ENCODE measurements at regions not wholly inside any gene's neighbourhood (a gene's known extent, or its start where the extent isn't known, plus 50 kb on each side); places are given as distances from the start of the nearest gene placed in this dataset.
A peak's percentile ranks its signal among the peaks of the same experiment; 100 is the strongest.
"Not testable (repeated sequence)": the region's sequence is repeated elsewhere in the genome, so short reads cannot be mapped to it uniquely, and the experiment has no call there.

DNA sequence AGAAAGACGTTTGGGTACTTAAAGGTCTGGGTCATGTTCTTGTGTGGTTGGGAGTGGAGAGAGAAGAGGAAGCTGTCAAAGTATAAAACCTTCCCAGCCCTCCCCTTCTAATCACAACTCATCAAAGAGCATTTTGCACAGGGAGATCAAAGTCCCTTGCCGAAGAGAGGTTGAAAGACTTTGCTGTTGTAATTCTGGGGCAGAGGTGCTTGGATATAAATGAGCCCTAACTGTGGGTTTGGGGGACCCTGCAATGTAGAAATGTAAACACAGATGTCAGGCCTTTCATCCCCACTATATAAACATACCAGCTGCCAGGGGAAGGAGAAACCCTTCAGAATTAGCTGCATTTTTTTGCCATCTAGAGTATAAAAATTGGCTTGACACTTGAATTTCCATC, 182.1 kb downstream of the ETAA1 start:
- Histone ChIP-seq H3K36me3 (ENCODE audit: insufficient read depth, low read length) (no peaks in the 10 kb centered on the region), H3K9ac (ENCODE audit: insufficient read length) (no peak overlapping the region), H3K27ac (no peak overlapping the region), H3K9me3 (ENCODE audit: low read depth, low read length) (peaks cover 7% of the 10 kb centered on the region; the same call in 1 of the 2 replicates), H3K4me3 (no peak overlapping the region)
- no peak for DNase-seq (ENCODE audit: low read depth, low spot score)
- TF ChIP-seq POLR2AphosphoS5 (IDR thresholded peaks at IDR 0.05; ENCODE audit: borderline replicate concordance, low read depth, low read length) (no peak), FOXP2 (optimal IDR thresholded peaks at IDR 0.05; ENCODE audit: control extremely low read depth, extremely low read length, insufficient read depth) (no peak), EZH2 (IDR thresholded peaks at IDR 0.05) (no peak)

DNA sequence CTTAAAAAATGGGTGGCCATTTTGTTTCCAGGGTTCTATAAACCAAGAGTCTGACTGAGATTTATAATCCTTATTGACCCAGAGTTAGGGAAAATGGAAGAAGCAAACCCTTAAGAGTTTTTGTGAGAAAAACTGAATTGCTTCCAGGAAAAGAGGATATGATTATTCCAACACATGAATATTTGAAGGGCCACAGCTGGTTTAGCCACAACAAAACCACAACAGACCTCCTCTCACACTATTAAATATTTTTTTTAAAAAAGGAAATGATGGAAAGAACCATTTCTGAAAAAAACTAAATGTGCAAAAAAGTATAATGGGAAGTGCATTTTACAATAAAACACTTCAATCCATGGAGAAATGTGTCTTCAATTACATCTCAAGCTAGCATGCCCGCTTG, 182.7 kb downstream of the ETAA1 start:
- no peak for DNase-seq (ENCODE audit: low read depth, low spot score)
- no peak for TF ChIP-seq POLR2AphosphoS5 (IDR thresholded peaks at IDR 0.05; ENCODE audit: borderline replicate concordance, low read depth, low read length)
- TF ChIP-seq FOXP2 (optimal IDR thresholded peaks at IDR 0.05; ENCODE audit: control extremely low read depth, extremely low read length, insufficient read depth) = no peak
- TF ChIP-seq EZH2 (IDR thresholded peaks at IDR 0.05) = no peak
- Histone ChIP-seq H3K9me3 (ENCODE audit: low read depth, low read length) (peaks cover 7% of the 10 kb centered on the region; the same call in 1 of the 2 replicates), H3K27ac (no peak overlapping the region), H3K9ac (ENCODE audit: insufficient read length) (no peak overlapping the region), H3K4me3 (no peak overlapping the region), H3K36me3 (ENCODE audit: insufficient read depth, low read length) (no peaks in the 10 kb centered on the region)

DNA sequence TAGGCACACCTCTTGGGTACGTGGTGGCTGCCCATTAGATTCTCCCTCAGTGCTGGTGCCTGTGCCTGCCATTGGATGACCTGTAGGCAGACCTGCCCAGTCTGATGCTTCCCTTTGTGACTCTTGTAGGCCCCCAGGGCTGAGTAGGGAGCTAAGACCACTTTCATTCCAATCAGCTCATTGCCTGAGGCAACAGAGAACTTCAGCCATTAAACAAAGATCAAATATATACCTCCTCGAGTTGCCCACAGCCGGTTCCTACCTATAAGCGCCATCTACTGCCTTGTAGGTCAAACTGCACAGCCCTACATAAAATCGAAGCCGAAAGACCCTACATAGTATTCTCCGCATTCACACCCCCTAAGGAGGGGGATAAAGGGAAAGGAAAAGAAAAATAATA, 184.6 kb downstream of the ETAA1 start:
- no peak overlapping the region for H3K4me3 ChIP-seq
- TF ChIP-seq POLR2AphosphoS5 (IDR thresholded peaks at IDR 0.05; ENCODE audit: borderline replicate concordance, low read depth, low read length) (no peak), EZH2 (IDR thresholded peaks at IDR 0.05) (no peak), FOXP2 (optimal IDR thresholded peaks at IDR 0.05; ENCODE audit: control extremely low read depth, extremely low read length, insufficient read depth) (no peak)
- H3K9ac ChIP-seq (ENCODE audit: insufficient read length) = no peak overlapping the region
- peaks cover 7% of the 10 kb centered on the region; the same call in 1 of the 2 replicates for H3K9me3 ChIP-seq (ENCODE audit: low read depth, low read length)
- DNase-seq (ENCODE audit: low read depth, low spot score) = no peak
- no peaks in the 10 kb centered on the region for H3K36me3 ChIP-seq (ENCODE audit: insufficient read depth, low read length)
- H3K27ac ChIP-seq = no peak overlapping the region

DNA sequence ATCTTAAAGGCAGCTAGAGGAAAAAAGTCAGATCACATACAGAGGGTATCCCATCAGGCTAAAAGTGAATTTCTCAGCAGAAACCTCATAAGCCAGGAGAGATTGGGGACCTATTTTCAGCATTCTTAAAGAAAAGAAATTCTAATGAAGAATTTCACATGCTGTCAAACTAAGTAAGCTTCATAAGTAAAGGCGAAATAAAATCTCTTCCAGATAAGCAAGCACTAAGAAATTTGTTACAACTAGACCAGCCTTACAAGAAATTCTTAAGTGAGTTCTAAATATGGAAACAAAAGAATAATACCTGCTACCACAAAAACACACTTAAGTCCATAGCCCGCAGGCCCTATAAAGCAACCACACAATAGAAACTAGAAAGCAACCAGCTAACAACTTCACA, 186.1 kb downstream of the ETAA1 start:
- H3K36me3 ChIP-seq (ENCODE audit: insufficient read depth, low read length) = no peaks in the 10 kb centered on the region
- DNase-seq (ENCODE audit: low read depth, low spot score) = no peak
- H3K9me3 ChIP-seq (ENCODE audit: low read depth, low read length) = peaks cover 7% of the 10 kb centered on the region; the same call in 1 of the 2 replicates
- H3K27ac ChIP-seq = no peak overlapping the region
- H3K9ac ChIP-seq (ENCODE audit: insufficient read length) = no peak overlapping the region
- TF ChIP-seq FOXP2 (optimal IDR thresholded peaks at IDR 0.05; ENCODE audit: control extremely low read depth, extremely low read length, insufficient read depth) (no peak), EZH2 (IDR thresholded peaks at IDR 0.05) (no peak), POLR2AphosphoS5 (IDR thresholded peaks at IDR 0.05; ENCODE audit: borderline replicate concordance, low read depth, low read length) (no peak)
- no peak overlapping the region for H3K4me3 ChIP-seq

DNA sequence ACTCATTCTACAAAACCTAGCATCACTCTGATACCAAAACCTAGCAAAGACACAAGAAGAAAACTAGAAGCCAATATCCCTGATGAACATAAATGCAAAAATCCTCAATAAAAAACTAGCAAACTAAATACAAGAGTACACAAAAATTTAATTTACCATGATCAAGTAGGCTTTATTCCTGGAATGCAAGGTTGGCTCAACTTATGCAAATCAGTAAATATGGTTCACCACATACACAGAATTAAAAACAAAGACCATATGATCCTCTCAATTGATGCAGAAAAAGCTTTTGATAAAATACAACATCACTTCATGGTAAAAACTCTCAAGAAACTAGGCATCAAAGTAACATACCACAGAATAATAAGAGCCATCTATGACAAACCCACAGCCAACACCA, 188.3 kb downstream of the ETAA1 start:
- no peak for DNase-seq (ENCODE audit: low read depth, low spot score)
- Histone ChIP-seq H3K27ac (no peak overlapping the region), H3K36me3 (ENCODE audit: insufficient read depth, low read length) (no peaks in the 10 kb centered on the region), H3K9me3 (ENCODE audit: low read depth, low read length) (peaks cover 7% of the 10 kb centered on the region; the same call in 1 of the 2 replicates), H3K4me3 (no peak overlapping the region), H3K9ac (ENCODE audit: insufficient read length) (no peak overlapping the region)
- no peak for TF ChIP-seq FOXP2 (optimal IDR thresholded peaks at IDR 0.05; ENCODE audit: control extremely low read depth, extremely low read length, insufficient read depth)
- TF ChIP-seq EZH2 (IDR thresholded peaks at IDR 0.05) = no peak
- no peak for TF ChIP-seq POLR2AphosphoS5 (IDR thresholded peaks at IDR 0.05; ENCODE audit: borderline replicate concordance, low read depth, low read length)

DNA sequence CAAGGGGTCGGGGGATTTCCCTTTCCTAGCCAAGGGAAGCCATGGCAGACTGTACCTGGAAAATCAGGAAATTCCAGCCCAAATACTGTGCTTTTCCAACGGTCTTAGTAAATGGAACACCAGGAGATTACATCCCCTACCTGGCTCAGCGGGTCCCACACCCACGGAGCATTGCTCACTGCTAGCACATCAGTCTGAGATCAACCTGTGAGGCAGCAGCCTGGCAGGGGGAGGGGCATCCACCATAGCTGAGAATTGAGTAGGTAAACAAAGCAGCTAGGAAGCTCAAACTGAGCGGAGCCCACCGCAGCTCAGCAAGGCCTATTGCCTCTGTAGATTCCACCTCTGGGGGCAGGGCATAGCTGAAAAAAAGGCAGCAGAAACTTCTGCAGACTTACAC, 192.0 kb downstream of the ETAA1 start:
- H3K36me3 ChIP-seq (ENCODE audit: insufficient read depth, low read length); H3K27ac ChIP-seq; H3K4me3 ChIP-seq; H3K9me3 ChIP-seq (ENCODE audit: low read depth, low read length); H3K9ac ChIP-seq (ENCODE audit: insufficient read length); DNase-seq (ENCODE audit: low read depth, low spot score): not testable (repeated sequence)

DNA sequence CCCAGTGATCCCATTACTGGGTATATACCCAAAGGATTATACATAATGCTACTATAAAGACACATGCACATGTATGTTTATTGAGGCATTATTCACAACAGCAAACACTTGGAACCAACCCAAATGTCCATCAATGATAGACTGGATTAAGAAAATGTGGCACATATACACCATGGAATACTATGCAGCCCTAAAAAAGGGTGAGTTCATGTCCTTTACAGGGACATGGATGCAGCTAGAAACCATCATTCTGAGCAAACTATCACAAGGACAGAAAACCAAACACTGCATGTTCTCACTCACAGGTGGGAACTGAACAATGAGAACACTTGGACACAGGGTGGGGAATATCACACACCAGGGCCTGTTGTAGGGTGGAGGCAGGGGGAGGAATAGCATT, 197.4 kb downstream of the ETAA1 start:
- H3K36me3 ChIP-seq (ENCODE audit: insufficient read depth, low read length); H3K9ac ChIP-seq (ENCODE audit: insufficient read length); H3K9me3 ChIP-seq (ENCODE audit: low read depth, low read length); H3K4me3 ChIP-seq; DNase-seq (ENCODE audit: low read depth, low spot score); H3K27ac ChIP-seq: not testable (repeated sequence)

DNA sequence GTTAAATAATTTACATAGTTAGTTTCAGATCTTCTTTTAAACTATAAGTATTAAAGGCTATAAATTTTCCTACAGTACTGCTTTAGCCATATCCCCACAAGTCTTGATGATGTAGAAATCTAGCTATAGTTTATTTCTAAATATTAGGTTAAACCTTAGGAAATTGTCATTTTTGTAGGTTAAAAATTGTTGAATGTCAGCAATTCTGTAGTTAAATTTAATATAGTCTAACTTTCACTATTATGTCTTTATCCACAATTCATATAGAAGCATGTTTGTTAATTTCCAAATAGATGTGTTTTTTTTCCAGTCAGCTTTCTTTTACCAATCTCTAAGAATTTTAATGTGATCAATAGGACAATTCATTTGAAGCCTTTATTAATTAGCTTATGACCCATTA, 199.7 kb downstream of the ETAA1 start:
- TF ChIP-seq EZH2 (IDR thresholded peaks at IDR 0.05) (no peak), FOXP2 (optimal IDR thresholded peaks at IDR 0.05; ENCODE audit: control extremely low read depth, extremely low read length, insufficient read depth) (no peak), POLR2AphosphoS5 (IDR thresholded peaks at IDR 0.05; ENCODE audit: borderline replicate concordance, low read depth, low read length) (no peak)
- Histone ChIP-seq H3K4me3 (no peak overlapping the region), H3K36me3 (ENCODE audit: insufficient read depth, low read length) (no peaks in the 10 kb centered on the region), H3K27ac (no peak overlapping the region), H3K9ac (ENCODE audit: insufficient read length) (no peak overlapping the region), H3K9me3 (ENCODE audit: low read depth, low read length) (no peaks in the 10 kb centered on the region)
- DNase-seq (ENCODE audit: low read depth, low spot score) = no peak

DNA sequence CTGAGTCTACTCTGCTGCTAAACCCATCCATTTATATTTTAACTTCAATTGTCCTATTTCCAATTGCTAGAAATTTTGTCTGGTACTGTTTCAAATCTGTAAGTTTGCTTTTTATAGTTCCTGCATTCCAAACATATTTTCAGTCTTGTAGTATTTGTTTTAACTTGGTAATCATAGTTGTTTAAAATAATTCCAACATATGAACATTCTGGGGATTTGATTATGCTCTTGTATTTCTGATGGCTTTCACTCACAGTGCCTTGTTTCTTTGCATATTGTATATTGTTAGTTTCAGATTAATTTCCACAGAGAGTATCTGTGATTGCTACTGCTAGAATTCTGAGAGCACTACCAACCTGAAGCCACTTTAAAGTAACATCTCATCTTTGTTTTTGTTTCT, 202.4 kb downstream of the ETAA1 start:
- no peak overlapping the region for H3K9ac ChIP-seq (ENCODE audit: insufficient read length)
- H3K4me3 ChIP-seq = no peak overlapping the region
- H3K27ac ChIP-seq = peak overlapping the region; percentile 13
- no peaks in the 10 kb centered on the region for H3K9me3 ChIP-seq (ENCODE audit: low read depth, low read length)
- no peak for DNase-seq (ENCODE audit: low read depth, low spot score)
- TF ChIP-seq FOXP2 (optimal IDR thresholded peaks at IDR 0.05; ENCODE audit: control extremely low read depth, extremely low read length, insufficient read depth) (no peak), EZH2 (IDR thresholded peaks at IDR 0.05) (no peak), POLR2AphosphoS5 (IDR thresholded peaks at IDR 0.05; ENCODE audit: borderline replicate concordance, low read depth, low read length) (no peak)
- H3K36me3 ChIP-seq (ENCODE audit: insufficient read depth, low read length) = no peaks in the 10 kb centered on the region

Data from SK-N-MC (cell line).